Keratinocyte (primary cell): ENCODE measurements at regions not wholly inside any gene's neighbourhood (a gene's known extent, or its start where the extent isn't known, plus 50 kb on each side); places are given as distances from the start of the nearest gene placed in this dataset.

ENCODE experiments used
- DNase-seq: peaks from one replicate; pipeline ENCODE4 v3.0.0-alpha.2; 2011; ENCODE audit warnings: low read depth, missing footprints, low spot score
- FAIRE-seq: peaks from 2 replicates; lab custom pipeline; 2011; peaks lifted over from hg19 to GRCh38; lab: Jason Lieb, UNC
- H2AFZ ChIP-seq: 2 replicates; pipeline ENCODE4 v1.6.0; 2012; ENCODE audit warnings: low read length, control low read depth, inconsistent platforms; ENCODE audit not compliant: control insufficient read depth
- H3K27ac ChIP-seq: 2 replicates; pipeline ENCODE4 v1.5.1; 2011; ENCODE audit warnings: low read length; ENCODE audit not compliant: control insufficient read depth, insufficient read depth
- H3K27me3 ChIP-seq: 3 replicates; pipeline ENCODE4 v1.6.0; 2011; ENCODE audit warnings: low read length; ENCODE audit not compliant: control insufficient read depth, insufficient read depth; ENCODE audit errors: extremely low read depth
- H3K36me3 ChIP-seq, 2 experiments: 2 replicates in 1 of 2; 3 replicates in 1 of 2; pipeline ENCODE4 v1.5.1; 2011; ENCODE audit warnings: low read length in 2 of 2, mild to moderate bottlenecking in 1 of 2; ENCODE audit not compliant: control insufficient read depth in 2 of 2, insufficient read depth in 2 of 2; ENCODE audit errors: extremely low read depth in 1 of 2
- H3K4me1 ChIP-seq: 3 replicates; pipeline ENCODE4 v1.5.1; 2011; ENCODE audit warnings: low read length; ENCODE audit not compliant: control insufficient read depth, insufficient read depth; ENCODE audit errors: extremely low read depth
- H3K4me2 ChIP-seq: 3 replicates; pipeline ENCODE4 v1.6.0; 2011; ENCODE audit warnings: low read depth, low read length; ENCODE audit not compliant: control insufficient read depth, insufficient read depth; ENCODE audit errors: extremely low read depth
- H3K4me3 ChIP-seq, 3 experiments: fragments of 200-600 bp in 1 of 3; sonication (generic) in 1 of 3; 2 replicates in 2 of 3; 3 replicates in 1 of 3; pipeline ENCODE4 v1.5.1; 2011 to 2016; ENCODE audit warnings: low read length in 3 of 3, mild to moderate bottlenecking in 3 of 3, control low read depth in 2 of 3, inconsistent platforms in 1 of 3, low read depth in 1 of 3, mixed read lengths in 1 of 3, mixed run types in 1 of 3, moderate library complexity in 1 of 3; ENCODE audit not compliant: control insufficient read depth in 2 of 3, insufficient read depth in 2 of 3; ENCODE audit errors: extremely low read depth in 1 of 3
- H3K79me2 ChIP-seq: 2 replicates; pipeline ENCODE4 v1.6.0; 2012; ENCODE audit warnings: low read length; ENCODE audit not compliant: control insufficient read depth, insufficient read depth
- H3K9ac ChIP-seq: 3 replicates; pipeline ENCODE4 v1.6.0; 2011; ENCODE audit warnings: low read length; ENCODE audit not compliant: control insufficient read depth, insufficient read depth; ENCODE audit errors: extremely low read depth
- H3K9me1 ChIP-seq: 3 replicates; pipeline ENCODE4 v1.6.0; 2011; ENCODE audit warnings: low read length; ENCODE audit not compliant: control insufficient read depth, insufficient read depth; ENCODE audit errors: extremely low read depth
- H3K9me3 ChIP-seq: 2 replicates; pipeline ENCODE4 v1.5.1; 2012; ENCODE audit warnings: low read depth, low read length; ENCODE audit not compliant: control insufficient read depth
- H4K20me1 ChIP-seq: 3 replicates; pipeline ENCODE4 v1.6.0; 2011; ENCODE audit warnings: low read length; ENCODE audit not compliant: control insufficient read depth, insufficient read depth; ENCODE audit errors: extremely low read depth
- CTCF ChIP-seq, 3 experiments: IDR thresholded peaks in 1 of 3; conservative IDR thresholded peaks in 1 of 3; optimal IDR thresholded peaks in 1 of 3; 2 replicates in 2 of 3; 3 replicates in 1 of 3; pipeline versions ENCODE3 to v1.5.1; 2011; ENCODE audit warnings: low read length in 3 of 3, mild to moderate bottlenecking in 3 of 3, moderate library complexity in 2 of 3, control low read depth in 1 of 3, inconsistent platforms in 1 of 3; ENCODE audit not compliant: insufficient read depth in 2 of 3; ENCODE audit errors: extremely low read depth in 1 of 3
- EZH2 ChIP-seq: IDR thresholded peaks from one replicate; pipeline ENCODE4 v1.6.1; 2012; ENCODE audit warnings: inconsistent platforms, mild to moderate bottlenecking, low read length, moderate library complexity
- dilution Hi-C: fragments of 300-500 bp; cut with MboI; formaldehyde crosslinking; loops from one replicate; pipeline ENCODE4 v1.7.0; 2020; ENCODE audit warnings: low sequenced_read_pairs; ENCODE audit not compliant: extremely low pct_ligation_motif_present

DNA sequence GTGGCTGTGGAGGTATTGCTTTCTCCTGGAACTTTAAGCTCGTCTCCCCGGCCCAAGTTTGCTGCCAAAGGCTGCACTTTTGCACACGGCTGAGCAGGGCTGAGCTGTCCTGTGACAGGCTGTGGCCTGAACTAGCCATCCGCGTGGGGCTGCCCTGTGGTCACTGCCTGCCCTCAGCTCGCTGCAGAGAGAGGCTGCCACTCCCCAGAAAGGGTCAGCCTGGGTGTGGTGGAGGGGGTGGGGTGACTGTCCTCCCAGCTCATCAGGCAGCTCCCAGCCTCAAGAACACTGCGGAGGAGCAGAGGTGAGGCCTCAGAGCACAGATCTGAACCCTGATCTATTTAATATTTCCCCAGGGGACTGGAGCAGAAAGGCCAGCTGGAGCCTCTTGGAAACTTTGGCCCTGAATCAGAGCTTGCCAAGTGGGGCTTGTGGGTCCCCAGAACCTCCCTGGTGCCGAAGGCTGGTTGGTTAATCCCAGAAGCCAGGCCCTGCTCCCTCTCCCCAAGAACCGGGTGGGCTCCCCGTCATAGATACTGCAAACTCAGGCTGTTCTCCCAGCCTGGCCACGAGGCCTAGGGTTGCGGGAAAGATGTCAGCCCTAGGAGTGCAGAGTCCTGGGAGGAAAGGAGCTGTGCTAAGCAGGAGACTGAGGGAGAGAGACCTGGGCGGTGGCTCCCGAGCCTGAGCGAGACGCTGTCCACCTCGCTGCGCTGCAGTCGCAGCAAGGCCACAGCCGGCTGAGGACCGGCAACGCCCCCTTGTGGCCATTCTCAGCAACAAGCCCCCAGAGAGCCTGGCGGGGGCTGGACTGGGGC, 125.1 kb upstream of the IPO9 start:
- Histone ChIP-seq H3K9ac (no peak overlapping the region), H3K9me1 (no peaks in the 10 kb centered on the region), H3K36me3 (no peaks in the 10 kb centered on the region), H4K20me1 (no peaks in the 10 kb centered on the region), H2AFZ (peak overlapping the region; percentile 65), H3K9me3 (no peaks in the 10 kb centered on the region), H3K79me2 (no peaks in the 10 kb centered on the region), H3K4me3 (no peak overlapping the region), H3K27ac (no peak overlapping the region), H3K4me1 (peaks cover 5% of the 10 kb centered on the region), H3K27me3 (no peaks in the 10 kb centered on the region), H3K4me2 (no peak overlapping the region)
- TF ChIP-seq CTCF (optimal IDR thresholded peaks at IDR 0.05 in 1 of 3, IDR thresholded peaks at IDR 0.05 in 1 of 3, conservative IDR thresholded peaks at IDR 0.05 in 1 of 3; ENCODE audit: extremely low read depth in 1 of 3, insufficient read depth in 2 of 3, low read length in 3 of 3) (peak; percentile 79 to 99 (median 90)), EZH2 (no peak)
- no peak for FAIRE-seq
- dilution Hi-C loops = no loop called here
- no peak for DNase-seq

DNA sequence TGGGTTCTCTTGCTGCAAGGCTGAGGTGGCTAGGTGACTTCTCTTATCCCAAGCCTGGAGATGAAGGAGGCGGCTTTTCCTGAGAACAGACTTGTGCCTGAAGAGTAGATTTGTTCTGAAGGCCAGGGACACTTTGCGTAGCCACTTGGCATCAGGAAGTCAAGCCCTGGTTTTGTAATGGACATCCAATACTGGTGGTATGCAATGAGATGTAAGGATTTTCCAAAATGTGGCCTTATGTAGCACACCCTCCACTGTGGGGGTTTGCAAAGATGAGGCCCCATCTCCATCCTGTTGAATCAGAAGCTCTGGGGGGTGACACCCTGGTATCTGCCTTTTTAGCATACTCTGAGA, 124.5 kb upstream of the IPO9 start:
- dilution Hi-C loops = no loop called here
- no peak overlapping the region for H3K27ac ChIP-seq
- H3K9ac ChIP-seq = no peak overlapping the region
- no peaks in the 10 kb centered on the region for H3K27me3 ChIP-seq
- no peaks in the 10 kb centered on the region for H3K9me3 ChIP-seq
- no peak overlapping the region for H3K4me3 ChIP-seq
- H3K36me3 ChIP-seq = no peaks in the 10 kb centered on the region
- DNase-seq = no peak
- H3K9me1 ChIP-seq = no peaks in the 10 kb centered on the region
- TF ChIP-seq CTCF (optimal IDR thresholded peaks at IDR 0.05 in 1 of 3, IDR thresholded peaks at IDR 0.05 in 1 of 3, conservative IDR thresholded peaks at IDR 0.05 in 1 of 3; ENCODE audit: extremely low read depth in 1 of 3, insufficient read depth in 2 of 3, low read length in 3 of 3) = no peak
- TF ChIP-seq EZH2 = no peak
- H3K4me1 ChIP-seq = peaks cover 8% of the 10 kb centered on the region
- no peaks in the 10 kb centered on the region for H3K79me2 ChIP-seq
- no peak overlapping the region for H2AFZ ChIP-seq
- no peak for FAIRE-seq
- H3K4me2 ChIP-seq = no peak overlapping the region
- no peaks in the 10 kb centered on the region for H4K20me1 ChIP-seq
